Mesendoderm (in vitro differentiated cells): ENCODE measurements at regions not wholly inside any gene's neighbourhood (a gene's known extent, or its start where the extent isn't known, plus 50 kb on each side); places are given as distances from the start of the nearest gene placed in this dataset.

Source experiments
- DNase-seq: peaks from one replicate; pipeline ENCODE4 v3.0.0; 2013
- H2AK5ac ChIP-seq: 2 replicates; pipeline ENCODE4 v1.6.1; 2013; ENCODE audit warnings: low read length, inconsistent platforms
- H2BK120ac ChIP-seq: 2 replicates; pipeline ENCODE4 v1.6.1; 2013; ENCODE audit warnings: low read depth, mild to moderate bottlenecking, low read length, moderate library complexity, mixed read lengths
- H2BK15ac ChIP-seq: replicated peaks from 2 replicates; pipeline ENCODE4 v1.6.1; 2013; ENCODE audit warnings: low read depth, mild to moderate bottlenecking, moderate library complexity
- H2BK5ac ChIP-seq: 2 replicates; pipeline ENCODE4 v1.6.1; 2013; ENCODE audit warnings: low read length, inconsistent platforms
- H3K18ac ChIP-seq: 2 replicates; pipeline ENCODE4 v1.6.1; 2013; ENCODE audit warnings: mild to moderate bottlenecking, low read length, mixed read lengths
- H3K23ac ChIP-seq: one replicate; pipeline ENCODE4 v1.6.1; 2013; ENCODE audit warnings: low read length
- H3K27ac ChIP-seq: 2 replicates; pipeline ENCODE4 v1.5.1; 2013; ENCODE audit warnings: low read depth, mild to moderate bottlenecking, inconsistent platforms, low read length, moderate library complexity
- H3K27me3 ChIP-seq: 2 replicates; pipeline ENCODE4 v1.6.1; 2013; ENCODE audit warnings: low read length, control low read depth, mild to moderate bottlenecking, inconsistent platforms; ENCODE audit not compliant: insufficient read depth, poor library complexity
- H3K36me3 ChIP-seq: 2 replicates; pipeline ENCODE4 v1.6.1; 2013; ENCODE audit warnings: low read length, inconsistent platforms; ENCODE audit not compliant: control insufficient read depth, insufficient read depth
- H3K4ac ChIP-seq: one replicate; pipeline ENCODE4 v1.6.1; 2013; ENCODE audit warnings: low read depth, mild to moderate bottlenecking, low read length, moderate library complexity
- H3K4me1 ChIP-seq: 2 replicates; pipeline ENCODE4 v1.6.1; 2013; ENCODE audit warnings: low read depth, low read length, inconsistent platforms; ENCODE audit not compliant: control insufficient read depth
- H3K4me2 ChIP-seq: 2 replicates; pipeline ENCODE4 v1.6.1; 2013; ENCODE audit warnings: low read length
- H3K4me3 ChIP-seq: 2 replicates; pipeline ENCODE4 v1.5.1; 2013; ENCODE audit warnings: mild to moderate bottlenecking, low read length
- H3K56ac ChIP-seq: one replicate; pipeline ENCODE4 v1.6.1; 2013; ENCODE audit warnings: low read length
- H3K79me1 ChIP-seq: 2 replicates; pipeline ENCODE4 v1.6.1; 2013; ENCODE audit warnings: low read length, inconsistent platforms
- H3K79me2 ChIP-seq: 2 replicates; pipeline ENCODE4 v1.6.1; 2013; ENCODE audit warnings: mild to moderate bottlenecking, low read length; ENCODE audit not compliant: control insufficient read depth, insufficient read depth
- H3K9ac ChIP-seq: 2 replicates; pipeline ENCODE4 v1.6.1; 2013; ENCODE audit warnings: low read length, inconsistent platforms
- H4K5ac ChIP-seq: one replicate; pipeline ENCODE4 v1.6.1; 2013; ENCODE audit warnings: low read length
- H4K8ac ChIP-seq: one replicate; pipeline ENCODE4 v1.6.1; 2013; ENCODE audit warnings: low read depth, mild to moderate bottlenecking, control low read depth, low read length, moderate library complexity
- WGBS: extraction: QIAGEN DNeasy Blood & Tissue Kit; methylation state at CpG from one replicate; pipeline ENCODE4 v1.1.7; 2013; ENCODE audit warnings: low lambda C conversion rate, missing lambda C conversion rate; ENCODE audit not compliant: insufficient coverage; ENCODE audit errors: extremely low coverage; 5-methylcytosine and 5-hydroxymethylcytosine counted together

- no peaks in the 10 kb centered on the region for H3K27me3 ChIP-seq
- H3K4me1 ChIP-seq: peaks cover 7% of the 10 kb centered on the region
- H3K4ac ChIP-seq: no peak overlapping the region
- H4K8ac ChIP-seq: no peak overlapping the region
- no peaks in the 10 kb centered on the region for H3K79me2 ChIP-seq
- no peak overlapping the region for H2BK5ac ChIP-seq
- no peak overlapping the region for H2BK120ac ChIP-seq
- no peak overlapping the region for H3K27ac ChIP-seq
- H3K9ac ChIP-seq: no peak overlapping the region
- no peaks in the 10 kb centered on the region for H3K79me1 ChIP-seq
- peak overlapping the region; percentile 4 for H3K56ac ChIP-seq
- DNase-seq: peak; percentile 34
- H4K5ac ChIP-seq: no peak overlapping the region
- H2BK15ac ChIP-seq: no peak overlapping the region
- no peak overlapping the region for H3K23ac ChIP-seq
- no peaks in the 10 kb centered on the region for H3K36me3 ChIP-seq
- no peak overlapping the region for H3K4me3 ChIP-seq
- no CpG with 5 or more reads among the region's 3 CpGs for WGBS
- no peak overlapping the region for H2AK5ac ChIP-seq
- no peak overlapping the region for H3K4me2 ChIP-seq
- no peak overlapping the region for H3K18ac ChIP-seq
Measured at GRCh38 chr2:144240656-144241339, 279.1 kb downstream of the ZEB2 start.

DNA sequence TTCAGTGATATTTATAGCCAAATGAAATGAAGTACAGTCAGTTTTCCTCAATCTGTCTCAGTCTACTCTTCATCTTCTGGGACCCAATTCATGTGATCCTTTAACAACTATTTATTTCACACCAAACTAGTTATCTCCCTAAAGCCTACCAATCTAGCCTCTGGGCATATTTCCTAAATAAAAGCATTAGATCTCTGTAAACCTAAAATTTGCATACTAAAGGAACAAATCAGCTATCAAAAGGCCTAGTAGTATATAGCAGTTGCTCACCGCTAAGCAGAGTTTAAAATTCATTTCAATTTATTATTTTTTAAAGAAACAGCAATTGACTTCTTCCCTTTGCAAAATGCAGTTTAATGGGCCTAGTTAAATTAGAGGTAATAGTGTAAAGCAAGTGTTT lies 280.2 kb downstream of the ZEB2 start:
- no peaks in the 10 kb centered on the region for H3K36me3 ChIP-seq
- H2AK5ac ChIP-seq: no peak overlapping the region
- no CpG with 5 or more reads among the region's 1 CpG for WGBS
- no peak overlapping the region for H3K18ac ChIP-seq
- H2BK15ac ChIP-seq: no peak overlapping the region
- H2BK5ac ChIP-seq: no peak overlapping the region
- no peak overlapping the region for H3K27ac ChIP-seq
- DNase-seq: no peak
- no peak overlapping the region for H3K23ac ChIP-seq
- no peak overlapping the region for H3K56ac ChIP-seq
- H3K4me2 ChIP-seq: no peak overlapping the region
- H4K8ac ChIP-seq: no peak overlapping the region
- no peak overlapping the region for H3K9ac ChIP-seq
- peaks cover 7% of the 10 kb centered on the region for H3K4me1 ChIP-seq
- no peaks in the 10 kb centered on the region for H3K79me2 ChIP-seq
- H3K27me3 ChIP-seq: no peaks in the 10 kb centered on the region
- no peak overlapping the region for H4K5ac ChIP-seq
- no peak overlapping the region for H2BK120ac ChIP-seq
- no peak overlapping the region for H3K4ac ChIP-seq
- no peak overlapping the region for H3K4me3 ChIP-seq
- H3K79me1 ChIP-seq: no peaks in the 10 kb centered on the region

- DNase-seq: no peak
- Histone ChIP-seq H4K8ac (no peak overlapping the region), H3K9ac (no peak overlapping the region), H3K4me3 (no peak overlapping the region), H3K27me3 (no peaks in the 10 kb centered on the region), H3K4me2 (no peak overlapping the region), H3K27ac (no peak overlapping the region), H3K36me3 (no peaks in the 10 kb centered on the region), H3K56ac (no peak overlapping the region), H2BK5ac (no peak overlapping the region), H3K18ac (no peak overlapping the region), H3K79me1 (no peaks in the 10 kb centered on the region), H3K4ac (no peak overlapping the region), H3K4me1 (peaks cover 7% of the 10 kb centered on the region), H4K5ac (no peak overlapping the region), H2BK15ac (no peak overlapping the region), H2AK5ac (no peak overlapping the region), H2BK120ac (no peak overlapping the region), H3K79me2 (no peaks in the 10 kb centered on the region), H3K23ac (no peak overlapping the region)
- no CpG with 5 or more reads among the region's 1 CpG for WGBS
Measured at GRCh38 chr2:144239306-144239705, 280.6 kb downstream of the ZEB2 start.

GRCh38 chr2:144237830-144238627 lies 281.9 kb downstream of the ZEB2 start:
- DNase-seq: no peak
- no peaks in the 10 kb centered on the region for H3K36me3 ChIP-seq
- H3K56ac ChIP-seq: no peak overlapping the region
- no peaks in the 10 kb centered on the region for H3K79me1 ChIP-seq
- H4K8ac ChIP-seq: no peak overlapping the region
- H2AK5ac ChIP-seq: no peak overlapping the region
- peaks cover 7% of the 10 kb centered on the region for H3K4me1 ChIP-seq
- H3K23ac ChIP-seq: no peak overlapping the region
- H3K79me2 ChIP-seq: no peaks in the 10 kb centered on the region
- H4K5ac ChIP-seq: no peak overlapping the region
- H2BK15ac ChIP-seq: no peak overlapping the region
- H3K18ac ChIP-seq: no peak overlapping the region
- H3K4ac ChIP-seq: no peak overlapping the region
- H2BK120ac ChIP-seq: no peak overlapping the region
- H3K4me3 ChIP-seq: no peak overlapping the region
- no peak overlapping the region for H3K4me2 ChIP-seq
- H3K9ac ChIP-seq: no peak overlapping the region
- H2BK5ac ChIP-seq: no peak overlapping the region
- H3K27me3 ChIP-seq: no peaks in the 10 kb centered on the region
- H3K27ac ChIP-seq: no peak overlapping the region
- WGBS: no CpG with 5 or more reads among the region's 2 CpGs

GRCh38 chr2:144237108-144237507 lies 282.8 kb downstream of the ZEB2 start:
- H3K9ac ChIP-seq: no peak overlapping the region
- H3K4me1 ChIP-seq: peaks cover 7% of the 10 kb centered on the region
- no peak overlapping the region for H3K27ac ChIP-seq
- H4K8ac ChIP-seq: no peak overlapping the region
- H3K4me2 ChIP-seq: no peak overlapping the region
- no peak overlapping the region for H2BK120ac ChIP-seq
- no peaks in the 10 kb centered on the region for H3K27me3 ChIP-seq
- H2BK5ac ChIP-seq: no peak overlapping the region
- no peak overlapping the region for H2BK15ac ChIP-seq
- H3K79me1 ChIP-seq: no peaks in the 10 kb centered on the region
- no peak overlapping the region for H2AK5ac ChIP-seq
- H3K18ac ChIP-seq: no peak overlapping the region
- no peak overlapping the region for H3K4me3 ChIP-seq
- no peaks in the 10 kb centered on the region for H3K36me3 ChIP-seq
- no peaks in the 10 kb centered on the region for H3K79me2 ChIP-seq
- DNase-seq: no peak
- no CpG with 5 or more reads among the region's 4 CpGs for WGBS
- no peak overlapping the region for H3K23ac ChIP-seq
- H4K5ac ChIP-seq: no peak overlapping the region
- no peak overlapping the region for H3K56ac ChIP-seq
- H3K4ac ChIP-seq: no peak overlapping the region
